GM21717 (cell line): ENCODE measurements at regions not wholly inside any gene's neighbourhood (a gene's known extent, or its start where the extent isn't known, plus 50 kb on each side); places are given as distances from the start of the nearest gene placed in this dataset.

ENCODE experiments used
- ATAC-seq: cut with Tn5 transposase; IDR thresholded peaks from one replicate; pipeline ENCODE4 v1.9.1; 2021; ENCODE audit warnings: mild to moderate bottlenecking, moderate library complexity; ENCODE audit not compliant: unreplicated experiment

DNA sequence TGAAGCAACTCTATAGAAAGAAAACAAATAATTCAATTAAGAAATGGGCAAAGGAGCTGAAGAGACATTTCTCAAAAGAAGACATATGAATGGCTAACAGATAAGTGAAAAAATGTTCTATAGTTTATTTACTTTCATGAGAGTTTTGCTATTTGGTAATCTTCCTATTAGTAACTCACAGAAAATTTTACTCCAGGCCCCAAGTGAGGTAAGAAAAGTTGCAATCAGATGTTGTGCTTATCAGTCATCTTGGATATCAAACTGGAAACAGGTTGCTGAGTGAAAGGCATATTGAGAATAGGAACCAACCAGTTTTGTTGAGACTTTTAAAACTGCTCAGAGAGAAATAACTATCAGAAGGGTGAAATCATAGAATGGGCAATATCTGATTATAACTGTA lies 1179.0 kb upstream of the ACVR2A start:
- no peak for ATAC-seq

- no peak for ATAC-seq
Observed at GRCh38 chr2:146661473-146662096, 1183.2 kb upstream of the ACVR2A start.

GRCh38 chr2:146659976-146660375 lies 1184.9 kb upstream of the ACVR2A start:
- ATAC-seq = no peak

DNA sequence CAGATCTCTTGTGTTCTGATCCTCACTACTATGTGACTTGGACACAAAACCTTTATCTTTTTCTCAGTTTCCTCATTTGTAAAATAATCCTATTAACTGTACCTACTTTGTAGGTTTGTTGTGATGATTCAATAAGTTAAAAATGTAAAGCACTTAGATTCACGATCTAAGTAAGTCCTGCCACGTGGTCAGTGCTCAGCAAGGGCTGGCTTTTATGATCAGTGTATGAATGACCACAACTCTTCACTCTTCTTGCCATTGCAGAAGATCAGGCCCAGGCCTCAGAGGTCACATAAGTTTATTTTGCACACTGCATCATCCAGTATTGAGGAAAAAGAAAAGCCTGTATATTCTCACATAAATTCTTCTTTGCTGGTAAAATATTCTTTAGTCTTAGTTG lies 1192.5 kb upstream of the ACVR2A start:
- no peak for ATAC-seq

DNA sequence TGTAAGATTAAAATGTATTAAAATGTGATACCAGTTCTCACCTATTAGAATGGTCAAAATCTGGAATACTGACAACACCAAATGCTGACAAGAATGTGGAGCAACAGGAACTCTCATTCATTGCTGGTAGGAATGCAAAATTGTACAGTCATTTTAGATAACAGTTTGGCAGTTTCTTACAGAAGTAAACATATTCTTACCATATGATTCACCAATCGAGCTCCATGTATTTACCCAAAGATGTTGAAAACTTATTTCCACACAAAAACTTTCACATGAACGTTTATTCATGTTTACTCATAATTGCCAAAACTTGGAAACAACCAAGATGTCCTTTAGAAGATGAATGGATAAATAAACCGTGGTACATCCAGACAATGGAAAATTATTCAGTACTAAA lies 1193.5 kb upstream of the ACVR2A start:
- ATAC-seq = no peak

DNA sequence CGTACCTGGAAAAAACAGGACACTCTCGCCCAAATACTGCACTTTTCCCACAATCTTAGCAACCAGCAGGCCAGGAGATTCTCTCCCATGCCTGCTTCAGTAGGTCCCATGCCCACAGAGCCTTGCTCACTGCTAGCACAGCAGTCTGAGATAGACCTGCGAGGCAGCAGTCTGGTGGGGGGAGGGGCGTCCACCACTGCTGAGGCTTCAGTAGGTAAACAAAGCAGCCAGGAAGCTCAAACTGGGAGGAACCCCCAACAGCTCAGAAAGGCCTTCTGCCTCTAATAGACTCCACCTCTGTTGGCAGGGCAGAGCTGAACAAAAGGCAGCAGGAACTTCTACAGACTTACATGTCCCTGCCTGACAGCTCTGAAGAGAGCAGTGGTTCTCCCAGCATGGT lies 1202.8 kb upstream of the ACVR2A start:
- ATAC-seq = no peak

DNA sequence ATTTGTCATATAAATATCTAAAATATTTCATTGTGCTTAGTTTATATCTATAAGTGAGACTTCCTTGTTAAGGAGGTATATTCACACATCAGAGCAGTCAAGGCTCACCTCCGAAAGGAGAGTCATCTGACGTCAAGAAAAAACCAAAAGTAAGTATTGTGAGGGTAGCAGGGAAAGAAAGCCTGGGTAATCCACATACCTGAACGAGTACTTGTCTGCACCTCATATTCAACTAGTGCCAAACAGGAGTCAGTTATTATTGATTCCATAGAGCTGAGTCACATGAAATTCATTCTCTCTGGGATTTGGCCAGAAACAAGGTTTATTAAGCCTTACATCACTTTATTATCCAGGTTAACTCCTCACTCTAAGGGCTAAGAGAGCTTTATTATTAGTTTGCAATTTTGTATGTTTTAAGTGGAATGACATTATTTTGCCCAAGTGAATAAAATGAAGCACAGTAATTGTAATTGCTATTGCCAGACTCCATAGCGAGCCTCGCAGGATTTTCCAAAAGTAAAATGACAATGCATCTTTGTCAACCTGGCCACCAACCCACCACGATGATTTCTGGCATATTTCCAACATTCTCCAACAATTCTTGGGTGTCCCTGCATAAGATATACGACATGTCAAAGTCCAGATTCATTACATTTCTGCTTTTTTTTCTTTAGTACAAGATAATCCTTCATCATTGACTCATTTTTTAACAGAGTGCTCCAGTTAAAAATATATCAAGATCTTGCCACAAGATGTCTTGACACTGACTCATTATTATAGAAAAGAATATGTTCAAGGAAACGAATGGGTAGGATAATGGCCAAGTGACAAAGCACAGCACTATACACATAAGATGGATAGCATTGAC lies 1210.4 kb upstream of the ACVR2A start:
- ATAC-seq = no peak

- ATAC-seq = no peak
Observed at GRCh38 chr2:146633159-146633558, 1211.7 kb upstream of the ACVR2A start.

GRCh38 chr2:146632707-146633106 lies 1212.1 kb upstream of the ACVR2A start:
- ATAC-seq = no peak

DNA sequence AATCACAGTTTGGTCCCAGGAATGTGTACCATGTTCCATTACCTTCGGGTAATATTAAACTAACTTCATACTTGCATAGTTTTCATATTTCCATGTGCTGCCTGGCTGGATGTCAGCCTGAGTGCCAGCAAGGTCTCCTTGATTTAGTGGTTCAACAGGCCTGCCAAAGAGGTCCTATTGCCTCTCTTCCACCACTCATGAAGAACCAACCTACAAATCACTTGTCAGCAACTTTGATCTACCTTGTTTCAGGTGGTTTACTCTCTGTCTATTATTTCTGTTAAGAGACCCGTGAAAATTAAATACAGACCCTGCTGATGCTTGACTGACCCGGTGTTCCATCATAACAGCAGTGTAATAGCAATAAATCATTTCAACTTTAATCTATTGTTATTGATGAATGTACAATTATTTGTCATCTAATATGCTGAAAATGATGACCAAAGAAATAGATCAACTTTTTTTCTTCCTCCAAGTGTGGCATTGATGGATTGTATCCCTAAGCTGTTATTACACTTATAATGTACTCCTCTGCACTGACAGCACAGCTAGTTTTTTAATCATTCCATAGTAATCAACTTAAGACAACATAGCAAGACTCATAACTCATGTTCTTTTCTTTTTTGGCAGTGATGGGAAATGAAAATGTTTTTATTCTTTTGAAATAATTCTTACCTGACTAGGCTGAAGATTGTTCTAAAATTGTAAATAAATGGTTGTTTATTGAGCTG lies 1220.2 kb upstream of the ACVR2A start:
- ATAC-seq = no peak

GRCh38 chr2:146623771-146624170 lies 1221.1 kb upstream of the ACVR2A start:
- ATAC-seq = no peak

GRCh38 chr2:146621656-146622055 lies 1223.2 kb upstream of the ACVR2A start:
- no peak for ATAC-seq

GRCh38 chr2:146615778-146616177 lies 1229.1 kb upstream of the ACVR2A start:
- ATAC-seq = no peak

GRCh38 chr2:146608490-146608889 lies 1236.3 kb upstream of the ACVR2A start:
- ATAC-seq = no peak

DNA sequence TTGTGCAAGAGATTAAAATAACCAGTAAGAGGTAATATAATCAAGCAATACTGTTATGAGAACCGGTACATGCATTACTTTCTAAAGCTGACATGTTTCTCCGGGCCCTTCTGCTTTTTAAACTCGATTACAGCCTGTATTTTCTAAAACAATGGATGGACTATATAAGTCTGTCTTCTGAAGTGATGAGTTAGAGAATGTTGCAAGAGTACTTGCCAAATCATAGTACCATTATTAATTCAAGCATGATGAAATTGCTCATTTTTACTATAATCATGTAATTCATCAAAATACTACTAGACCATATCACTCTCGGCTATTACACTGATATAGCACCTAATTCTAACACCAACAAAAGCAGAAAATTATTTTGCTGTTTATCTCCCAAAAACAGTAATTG lies 1240.3 kb upstream of the ACVR2A start:
- ATAC-seq = no peak

- no peak for ATAC-seq
Observed at GRCh38 chr2:146602856-146603255, 1242.0 kb upstream of the ACVR2A start.

GRCh38 chr2:146602383-146602782 lies 1242.4 kb upstream of the ACVR2A start:
- no peak for ATAC-seq

GRCh38 chr2:146598791-146599190 lies 1246.0 kb upstream of the ACVR2A start:
- ATAC-seq = no peak

GRCh38 chr2:146597291-146597690 lies 1247.5 kb upstream of the ACVR2A start:
- no peak for ATAC-seq

- no peak for ATAC-seq
Observed at GRCh38 chr2:146591908-146592307, 1252.9 kb upstream of the ACVR2A start.

DNA sequence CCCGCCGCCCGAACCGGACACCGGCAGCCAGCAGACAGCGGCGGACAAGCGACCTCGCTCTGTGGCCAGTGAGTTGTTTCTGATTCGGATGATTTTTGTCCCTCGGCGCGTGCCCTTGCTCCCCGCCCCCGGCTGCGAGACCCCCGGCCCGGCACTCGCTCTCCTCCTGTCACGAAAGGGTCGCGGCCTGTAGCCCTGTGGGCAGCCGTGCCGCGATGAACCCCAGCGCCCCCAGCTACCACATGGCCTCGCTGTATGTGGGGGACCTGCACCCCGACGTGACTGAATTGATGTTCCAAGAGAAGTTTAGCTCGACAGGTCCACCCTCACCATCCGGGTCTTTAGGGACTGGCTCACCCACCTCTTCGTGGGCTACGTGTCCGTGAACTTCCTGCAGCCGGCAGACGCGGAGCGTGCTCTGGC lies 1257.5 kb upstream of the ACVR2A start:
- ATAC-seq = no peak

DNA sequence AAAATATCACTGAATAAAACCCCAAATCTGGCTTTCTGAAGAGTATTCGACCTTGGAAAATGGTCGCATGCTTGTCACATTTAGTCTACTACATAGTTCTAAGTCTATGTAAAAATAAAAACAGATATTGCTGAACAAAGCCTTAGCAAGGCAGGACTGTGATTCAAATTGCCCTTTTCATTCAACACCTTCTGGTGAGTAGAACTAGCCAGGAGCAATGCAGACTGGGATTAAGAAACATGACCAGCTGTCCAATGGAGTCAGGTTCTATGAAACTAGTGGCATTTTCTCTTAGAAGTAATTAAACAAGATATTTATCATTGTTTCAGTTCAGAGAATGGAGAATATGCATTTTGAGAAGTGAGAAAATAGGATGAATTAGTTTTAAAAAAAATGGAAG lies 1260.5 kb upstream of the ACVR2A start:
- ATAC-seq = no peak
